Endothelial cell of umbilical vein (primary cell): ENCODE measurements at regions not wholly inside any gene's neighbourhood (a gene's known extent, or its start where the extent isn't known, plus 50 kb on each side); places are given as distances from the start of the nearest gene placed in this dataset.

Experiments used
- BruUV-seq: library from RNA; stranded (reverse); fragments of 400-500 nt; replicated peaks from 2 replicates; lab custom pipeline; 2021; lab: Mats Ljungman, UMichigan
- CTCF ChIA-PET: fragments of 300-600, 350-600 bp; sonication (Branson Sonifier 250); formaldehyde crosslinking; loops from one replicate; lab custom pipeline; 2021; ENCODE audit warnings: antibody characterized with exemption, inconsistent platforms; lab: Charles Lee
- POLR2A ChIA-PET: fragments of 300-600, 350-600 bp; sonication (Branson Sonifier 250); formaldehyde crosslinking; loops from one replicate; lab custom pipeline; 2021; ENCODE audit warnings: antibody characterized with exemption, inconsistent platforms; lab: Charles Lee
- DNase-seq: peaks from one replicate; pipeline ENCODE4 v3.0.0-alpha.2; 2011; ENCODE audit warnings: low read depth, low spot score
- FAIRE-seq: peaks from 2 replicates; lab custom pipeline; 2011; peaks lifted over from hg19 to GRCh38; lab: Jason Lieb, UNC
- H2AFZ ChIP-seq: 2 replicates; pipeline ENCODE4 v1.6.0; 2012; ENCODE audit warnings: low read depth, low read length, control low read depth, inconsistent platforms
- H3K27ac ChIP-seq: 2 replicates; pipeline ENCODE4 v1.5.1; 2011; ENCODE audit warnings: low read depth, mild to moderate bottlenecking, control low read depth, low read length, moderate library complexity; ENCODE audit not compliant: insufficient read depth
- H3K27me3 ChIP-seq, 2 experiments: 2 replicates each; pipeline versions ENCODE4 v1.6.0 to v1.6.1; 2011; ENCODE audit warnings: low read length in 2 of 2, mixed read lengths in 1 of 2; ENCODE audit not compliant: control insufficient read depth in 2 of 2, insufficient read depth in 2 of 2
- H3K36me3 ChIP-seq, 2 experiments: 2 replicates in 1 of 2; 3 replicates in 1 of 2; pipeline ENCODE4 v1.5.1; 2011; ENCODE audit warnings: low read length in 2 of 2, mild to moderate bottlenecking in 1 of 2, moderate library complexity in 1 of 2; ENCODE audit not compliant: control insufficient read depth in 2 of 2, insufficient read depth in 2 of 2; ENCODE audit errors: extremely low read depth in 1 of 2
- H3K4me1 ChIP-seq: 3 replicates; pipeline ENCODE4 v1.5.1; 2011; ENCODE audit warnings: mild to moderate bottlenecking, low read length; ENCODE audit not compliant: control insufficient read depth, insufficient read depth; ENCODE audit errors: extremely low read depth
- H3K4me2 ChIP-seq: 2 replicates; pipeline ENCODE4 v1.6.1; 2011; ENCODE audit warnings: low read length, control low read depth, mixed read lengths; ENCODE audit not compliant: insufficient read depth
- H3K4me3 ChIP-seq, 3 experiments: fragments of 200-600 bp in 1 of 3; sonication (generic), shearing (Covaris generic) in 1 of 3; replicated peaks in 1 of 3; 2 replicates each; pipeline ENCODE4 v1.5.1; 2011 to 2016; ENCODE audit warnings: control low read depth in 3 of 3, low read length in 3 of 3, mild to moderate bottlenecking in 2 of 3, inconsistent platforms in 1 of 3, low read depth in 1 of 3, moderate library complexity in 1 of 3; ENCODE audit not compliant: insufficient read depth in 1 of 3
- H3K79me2 ChIP-seq: 2 replicates; pipeline ENCODE4 v1.6.0; 2012; ENCODE audit warnings: low read length, inconsistent platforms; ENCODE audit not compliant: control insufficient read depth, insufficient read depth
- H3K9ac ChIP-seq: replicated peaks from 2 replicates; pipeline ENCODE3; 2011; ENCODE audit warnings: low read length, control low read depth; ENCODE audit not compliant: insufficient read depth; ENCODE audit errors: extremely low read depth
- H3K9me1 ChIP-seq: replicated peaks from 3 replicates; pipeline ENCODE4 v1.6.0; 2011; ENCODE audit warnings: mild to moderate bottlenecking, low read length; ENCODE audit not compliant: control insufficient read depth, insufficient read depth; ENCODE audit errors: extremely low read depth
- H3K9me3 ChIP-seq: replicated peaks from 2 replicates; pipeline ENCODE4 v1.5.1; 2012; ENCODE audit warnings: low read length, inconsistent platforms; ENCODE audit not compliant: control insufficient read depth, insufficient read depth
- H4K20me1 ChIP-seq: replicated peaks from 2 replicates; pipeline ENCODE3; 2011; ENCODE audit warnings: mild to moderate bottlenecking, low read length; ENCODE audit not compliant: control insufficient read depth, insufficient read depth; ENCODE audit errors: extremely low read depth
- CTCF ChIP-seq, 2 donors: IDR thresholded peaks; 1 replicate in 1 of 2; 2 replicates in 1 of 2; pipeline ENCODE4 v1.5.1; 2011; ENCODE audit warnings: low read length in 2 of 2, mild to moderate bottlenecking in 2 of 2, moderate library complexity in 2 of 2, control low read depth in 1 of 2, inconsistent platforms in 1 of 2, low read depth in 1 of 2; ENCODE audit not compliant: insufficient read depth in 1 of 2; ENCODE audit errors: extremely low read depth in 1 of 2
- EZH2 ChIP-seq: IDR thresholded peaks from 2 replicates; pipeline ENCODE4 v1.6.1; 2012; ENCODE audit warnings: borderline replicate concordance, low read depth, mild to moderate bottlenecking, moderate library complexity, low read length, inconsistent platforms; ENCODE audit not compliant: severe bottlenecking
- FOS ChIP-seq: IDR thresholded peaks from 2 replicates; pipeline ENCODE4 v1.6.1; 2011; ENCODE audit warnings: mild to moderate bottlenecking, low read length, moderate library complexity, borderline replicate concordance; ENCODE audit not compliant: insufficient read depth
- GATA2 ChIP-seq: IDR thresholded peaks from 2 replicates; pipeline ENCODE4 v1.7.0; 2011; ENCODE audit warnings: low read depth, mild to moderate bottlenecking, moderate library complexity, mixed read lengths, low read length; ENCODE audit not compliant: insufficient read length, insufficient read depth
- JUN ChIP-seq: IDR thresholded peaks from 2 replicates; pipeline ENCODE4 v1.6.1; 2011; ENCODE audit warnings: borderline replicate concordance, low read depth; ENCODE audit not compliant: insufficient read length, insufficient read depth
- MAX ChIP-seq: IDR thresholded peaks from 2 replicates; pipeline ENCODE4 v1.6.1; 2011; ENCODE audit not compliant: insufficient read depth, insufficient read length
- MYC ChIP-seq: IDR thresholded peaks from one replicate; pipeline ENCODE4 v1.6.1; 2011; ENCODE audit warnings: mild to moderate bottlenecking, low read depth, low read length
- POLR2A ChIP-seq: IDR thresholded peaks from 2 replicates; pipeline ENCODE4 v1.6.1; 2012; ENCODE audit warnings: low read depth, mild to moderate bottlenecking, control low read depth, low read length
- POLR2AphosphoS5 ChIP-seq: IDR thresholded peaks from 2 replicates; pipeline ENCODE4 v1.6.1; 2012; ENCODE audit warnings: low read depth, mild to moderate bottlenecking, control low read depth, low read length, moderate library complexity; ENCODE audit not compliant: insufficient read depth
- dilution Hi-C: fragments of 300-500 bp; cut with MboI; formaldehyde crosslinking; loops from one replicate; pipeline ENCODE4 v1.15.0; 2019; ENCODE audit warnings: low sequenced_read_pairs; ENCODE audit not compliant: extremely low pct_ligation_motif_present
- intact Hi-C: fragments of 100-400 bp; cut with micrococcal nuclease; formaldehyde crosslinking; loops from one replicate; pipeline ENCODE4 v1.10.0; 2022

GRCh38 chr18:2111456-2111855, 459.8 kb downstream of the METTL4 start:
- no peaks in the 10 kb centered on the region for H3K4me1 ChIP-seq
- POLR2A ChIA-PET = no interaction called here
- H3K4me2 ChIP-seq = no peak overlapping the region
- TF ChIP-seq MAX (no peak), POLR2AphosphoS5 (no peak), GATA2 (no peak), FOS (no peak), JUN (no peak), POLR2A (no peak), EZH2 (no peak), MYC (no peak), CTCF (IDR thresholded peaks at IDR 0.05; ENCODE audit: extremely low read depth in 1 of 2, insufficient read depth in 1 of 2, low read depth in 1 of 2, low read length in 2 of 2) (no peak)
- dilution Hi-C loops = no loop called here
- BruUV-seq = no TSS peak
- H3K27ac ChIP-seq = no peak overlapping the region
- FAIRE-seq (no peak), DNase-seq (no peak)
- no peak overlapping the region for H3K4me3 ChIP-seq
- no peaks in the 10 kb centered on the region for H3K36me3 ChIP-seq
- intact Hi-C loops = no loop called here
- no peaks in the 10 kb centered on the region for H3K9me3 ChIP-seq
- no peaks in the 10 kb centered on the region for H3K79me2 ChIP-seq
- H3K27me3 ChIP-seq = peaks cover 0 to 4% of the 10 kb centered on the region in 2 experiments
- no peaks in the 10 kb centered on the region for H4K20me1 ChIP-seq
- H2AFZ ChIP-seq = no peak overlapping the region
- CTCF ChIA-PET = interaction anchor here (2.6 kb wide), 1 partner anchor 436 kb away, joined by 13 read pairs; no protein-coding TSS in a partner anchor
- no peak overlapping the region for H3K9ac ChIP-seq
- no peaks in the 10 kb centered on the region for H3K9me1 ChIP-seq
